GM23338 (cell line): ENCODE measurements at regions not wholly inside any gene's neighbourhood (a gene's known extent, or its start where the extent isn't known, plus 50 kb on each side); places are given as distances from the start of the nearest gene placed in this dataset.

Source experiments
- ATAC-seq: fragments of 200-7000 bp; cut with Tn5 transposase; 3 replicates; pipeline ENCODE4 v1.9.1; 2020
- DNase-seq: peaks from one replicate; pipeline ENCODE4 v3.0.0-alpha.2; 2015; ENCODE audit warnings: low spot score
- H2AFZ ChIP-seq: fragments of 200-600 bp; sonication (generic); 2 replicates; pipeline ENCODE4 v1.8.0; 2016; ENCODE audit warnings: antibody characterized with exemption, mild to moderate bottlenecking, moderate library complexity
- H3F3A ChIP-seq: fragments of 200-600 bp; sonication (generic); replicated peaks from 2 replicates; pipeline ENCODE4 v1.8.0; 2017; ENCODE audit warnings: antibody characterized with exemption, mixed run types, low read depth
- H3K27ac ChIP-seq: fragments of 200-600 bp; sonication (generic); 2 replicates; pipeline ENCODE4 v1.6.1; 2016; ENCODE audit warnings: low read depth
- H3K27me3 ChIP-seq: fragments of 200-600 bp; sonication (generic); 2 replicates; pipeline ENCODE4 v1.8.0; 2016; ENCODE audit warnings: mild to moderate bottlenecking, mixed run types, moderate library complexity; ENCODE audit not compliant: insufficient read depth
- H3K36me3 ChIP-seq: fragments of 200-600 bp; sonication (generic); 2 replicates; pipeline ENCODE4 v1.8.0; 2016; ENCODE audit warnings: mild to moderate bottlenecking; ENCODE audit not compliant: insufficient read depth
- H3K4me1 ChIP-seq: fragments of 200-600 bp; sonication (generic); 2 replicates; pipeline ENCODE4 v1.8.0; 2016; ENCODE audit warnings: mild to moderate bottlenecking, moderate library complexity; ENCODE audit not compliant: insufficient read depth
- H3K4me2 ChIP-seq: fragments of 200-600 bp; sonication (generic); 2 replicates; pipeline ENCODE4 v1.7.1; 2017; ENCODE audit warnings: mixed run types
- H3K4me3 ChIP-seq: fragments of 200-600 bp; sonication (generic); 2 replicates; pipeline ENCODE4 v1.6.1; 2016; ENCODE audit warnings: mixed run types
- H3K79me2 ChIP-seq: fragments of 200-600 bp; sonication (generic); replicated peaks from 2 replicates; pipeline ENCODE4 v1.8.0; 2017; ENCODE audit warnings: mild to moderate bottlenecking; ENCODE audit not compliant: insufficient read depth
- H3K9me2 ChIP-seq: fragments of 200-600 bp; sonication (generic); 2 replicates; pipeline ENCODE4 v1.8.0; 2017; ENCODE audit not compliant: insufficient read depth
- H4K20me1 ChIP-seq: fragments of 200-600 bp; sonication (generic); replicated peaks from 2 replicates; pipeline ENCODE4 v1.8.0; 2017; ENCODE audit warnings: mild to moderate bottlenecking; ENCODE audit not compliant: insufficient read depth
- H3K27ac Mint-ChIP-seq: 2 replicates; pipeline ENCODE4 v1.8.0; 2020; ENCODE audit warnings: inconsistent platforms, mild to moderate bottlenecking, moderate library complexity, mixed read lengths
- H3K27me3 Mint-ChIP-seq: 3 replicates; pipeline ENCODE4 v1.8.0; 2022; ENCODE audit warnings: low read depth, mild to moderate bottlenecking, moderate library complexity, mixed read lengths, inconsistent platforms; ENCODE audit not compliant: insufficient read depth, poor library complexity
- H3K36me3 Mint-ChIP-seq: 3 replicates; pipeline ENCODE4 v1.8.0; 2021; ENCODE audit warnings: low read depth, mild to moderate bottlenecking, inconsistent platforms, moderate library complexity, mixed read lengths
- H3K4me1 Mint-ChIP-seq: 3 replicates; pipeline ENCODE4 v1.8.0; 2020; ENCODE audit warnings: mild to moderate bottlenecking, inconsistent platforms, mixed read lengths
- H3K4me3 Mint-ChIP-seq: 3 replicates; pipeline ENCODE4 v1.8.0; 2021; ENCODE audit warnings: moderate library complexity, mild to moderate bottlenecking, inconsistent platforms, mixed read lengths
- H3K9me3 Mint-ChIP-seq: 3 replicates; pipeline ENCODE4 v1.8.0; 2020; ENCODE audit warnings: moderate library complexity, mild to moderate bottlenecking, inconsistent platforms, mixed read lengths
- EZH2 ChIP-seq: fragments of 200-600 bp; sonication (generic); IDR thresholded peaks from one replicate; pipeline ENCODE4 v1.8.0; 2017; ENCODE audit warnings: antibody characterized with exemption, mild to moderate bottlenecking, low read depth; ENCODE audit not compliant: unreplicated experiment
- EZH2phosphoT487 ChIP-seq: fragments of 200-600 bp; sonication (generic); IDR thresholded peaks from one replicate; pipeline ENCODE4 v1.8.1; 2018; ENCODE audit warnings: antibody characterized with exemption; ENCODE audit not compliant: unreplicated experiment
- NANOG ChIP-seq: IDR thresholded peaks from 2 replicates; pipeline ENCODE4 v1.6.1; 2016; ENCODE audit warnings: antibody characterized with exemption, borderline replicate concordance
- POLR2AphosphoS5 ChIP-seq: IDR thresholded peaks from 2 replicates; pipeline ENCODE4 v1.6.1; 2016; ENCODE audit warnings: antibody characterized with exemption, low read depth
- STAT1 ChIP-seq: IDR thresholded peaks from one replicate; pipeline ENCODE4 v1.6.1; 2016; ENCODE audit warnings: antibody characterized with exemption; ENCODE audit not compliant: unreplicated experiment
- ZNF114 ChIP-seq: fragments of 250-450 bp; sonication (Bioruptor Pico); IDR thresholded peaks from 2 replicates; pipeline ENCODE4 v1.5.0; 2020; ENCODE audit warnings: mild to moderate bottlenecking, moderate library complexity
- ZNF331 ChIP-seq: fragments of 250-450 bp; sonication (Bioruptor Pico); IDR thresholded peaks from 2 replicates; pipeline ENCODE4 v1.5.0; 2020; ENCODE audit warnings: low read depth, mild to moderate bottlenecking, moderate library complexity
- TF ChIP-seq, protein P1 (sequence below): IDR thresholded peaks from one replicate; pipeline ENCODE4 v1.6.1; 2018; ENCODE audit warnings: antibody characterized with exemption; ENCODE audit not compliant: unreplicated experiment
- TF ChIP-seq, protein P2 (sequence below): fragments of 250-450 bp; sonication (Bioruptor Pico); IDR thresholded peaks from 2 replicates; pipeline ENCODE4 v1.5.0; 2020; ENCODE audit warnings: mild to moderate bottlenecking, moderate library complexity
- TF ChIP-seq, protein P3 (sequence below), 2 experiments: fragments of 200-600 bp in 1 of 2; sonication (generic) in 1 of 2; conservative IDR thresholded peaks; 2 replicates each; pipeline versions ENCODE4 v1.5.1 to v1.6.1; 2016 to 2017; ENCODE audit warnings: antibody characterized with exemption in 2 of 2, low read depth in 2 of 2, mild to moderate bottlenecking in 2 of 2, moderate library complexity in 1 of 2

DNA sequence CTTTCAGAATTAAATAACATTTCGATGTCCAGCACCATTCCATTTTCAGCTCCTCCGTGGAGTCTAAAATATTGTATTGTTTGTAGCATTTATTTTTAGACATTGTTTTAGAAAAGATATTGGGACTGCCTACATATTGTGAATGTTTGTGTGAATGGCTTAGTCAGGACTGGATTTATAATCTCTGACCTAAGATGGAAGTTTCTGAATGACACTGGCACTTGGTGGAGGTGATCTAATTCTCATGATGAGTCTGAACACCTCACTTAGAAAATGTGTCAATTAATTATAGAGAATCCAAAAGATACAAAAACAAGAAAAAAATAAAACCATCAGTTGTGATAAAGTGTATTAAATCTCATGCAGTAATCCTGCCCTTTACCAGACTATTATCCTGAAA is 60.8 kb upstream of the HBS1L start:
- no peaks in the 10 kb centered on the region for H3K36me3 ChIP-seq
- no peak overlapping the region for H3K4me3 Mint-ChIP-seq
- no peak overlapping the region for H3K27ac ChIP-seq
- H3K9me3 Mint-ChIP-seq, result no peaks in the 10 kb centered on the region
- ATAC-seq (no peak), DNase-seq (no peak)
- no peaks in the 10 kb centered on the region for H3K27me3 Mint-ChIP-seq
- H3K4me1 Mint-ChIP-seq, result no peaks in the 10 kb centered on the region
- H3K27me3 ChIP-seq, result no peaks in the 10 kb centered on the region
- no peaks in the 10 kb centered on the region for H4K20me1 ChIP-seq
- no peak overlapping the region for H3K27ac Mint-ChIP-seq
- no peak overlapping the region for H3K4me3 ChIP-seq
- no peaks in the 10 kb centered on the region for H3K79me2 ChIP-seq
- no peaks in the 10 kb centered on the region for H3K4me1 ChIP-seq
- no peak overlapping the region for H2AFZ ChIP-seq
- H3K9me2 ChIP-seq, result no peaks in the 10 kb centered on the region
- H3K4me2 ChIP-seq, result no peak overlapping the region
- TF ChIP-seq POLR2AphosphoS5 (no peak), EZH2phosphoT487 (no peak), ZNF114 (CRISPR knock-in tag) (no peak), EZH2 (no peak), ZNF331 (CRISPR knock-in tag) (no peak), NANOG (no peak), STAT1 (no peak)
- TF ChIP-seq, protein P1, sequence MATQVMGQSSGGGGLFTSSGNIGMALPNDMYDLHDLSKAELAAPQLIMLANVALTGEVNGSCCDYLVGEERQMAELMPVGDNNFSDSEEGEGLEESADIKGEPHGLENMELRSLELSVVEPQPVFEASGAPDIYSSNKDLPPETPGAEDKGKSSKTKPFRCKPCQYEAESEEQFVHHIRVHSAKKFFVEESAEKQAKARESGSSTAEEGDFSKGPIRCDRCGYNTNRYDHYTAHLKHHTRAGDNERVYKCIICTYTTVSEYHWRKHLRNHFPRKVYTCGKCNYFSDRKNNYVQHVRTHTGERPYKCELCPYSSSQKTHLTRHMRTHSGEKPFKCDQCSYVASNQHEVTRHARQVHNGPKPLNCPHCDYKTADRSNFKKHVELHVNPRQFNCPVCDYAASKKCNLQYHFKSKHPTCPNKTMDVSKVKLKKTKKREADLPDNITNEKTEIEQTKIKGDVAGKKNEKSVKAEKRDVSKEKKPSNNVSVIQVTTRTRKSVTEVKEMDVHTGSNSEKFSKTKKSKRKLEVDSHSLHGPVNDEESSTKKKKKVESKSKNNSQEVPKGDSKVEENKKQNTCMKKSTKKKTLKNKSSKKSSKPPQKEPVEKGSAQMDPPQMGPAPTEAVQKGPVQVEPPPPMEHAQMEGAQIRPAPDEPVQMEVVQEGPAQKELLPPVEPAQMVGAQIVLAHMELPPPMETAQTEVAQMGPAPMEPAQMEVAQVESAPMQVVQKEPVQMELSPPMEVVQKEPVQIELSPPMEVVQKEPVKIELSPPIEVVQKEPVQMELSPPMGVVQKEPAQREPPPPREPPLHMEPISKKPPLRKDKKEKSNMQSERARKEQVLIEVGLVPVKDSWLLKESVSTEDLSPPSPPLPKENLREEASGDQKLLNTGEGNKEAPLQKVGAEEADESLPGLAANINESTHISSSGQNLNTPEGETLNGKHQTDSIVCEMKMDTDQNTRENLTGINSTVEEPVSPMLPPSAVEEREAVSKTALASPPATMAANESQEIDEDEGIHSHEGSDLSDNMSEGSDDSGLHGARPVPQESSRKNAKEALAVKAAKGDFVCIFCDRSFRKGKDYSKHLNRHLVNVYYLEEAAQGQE, result no peak
- TF ChIP-seq, protein P2, sequence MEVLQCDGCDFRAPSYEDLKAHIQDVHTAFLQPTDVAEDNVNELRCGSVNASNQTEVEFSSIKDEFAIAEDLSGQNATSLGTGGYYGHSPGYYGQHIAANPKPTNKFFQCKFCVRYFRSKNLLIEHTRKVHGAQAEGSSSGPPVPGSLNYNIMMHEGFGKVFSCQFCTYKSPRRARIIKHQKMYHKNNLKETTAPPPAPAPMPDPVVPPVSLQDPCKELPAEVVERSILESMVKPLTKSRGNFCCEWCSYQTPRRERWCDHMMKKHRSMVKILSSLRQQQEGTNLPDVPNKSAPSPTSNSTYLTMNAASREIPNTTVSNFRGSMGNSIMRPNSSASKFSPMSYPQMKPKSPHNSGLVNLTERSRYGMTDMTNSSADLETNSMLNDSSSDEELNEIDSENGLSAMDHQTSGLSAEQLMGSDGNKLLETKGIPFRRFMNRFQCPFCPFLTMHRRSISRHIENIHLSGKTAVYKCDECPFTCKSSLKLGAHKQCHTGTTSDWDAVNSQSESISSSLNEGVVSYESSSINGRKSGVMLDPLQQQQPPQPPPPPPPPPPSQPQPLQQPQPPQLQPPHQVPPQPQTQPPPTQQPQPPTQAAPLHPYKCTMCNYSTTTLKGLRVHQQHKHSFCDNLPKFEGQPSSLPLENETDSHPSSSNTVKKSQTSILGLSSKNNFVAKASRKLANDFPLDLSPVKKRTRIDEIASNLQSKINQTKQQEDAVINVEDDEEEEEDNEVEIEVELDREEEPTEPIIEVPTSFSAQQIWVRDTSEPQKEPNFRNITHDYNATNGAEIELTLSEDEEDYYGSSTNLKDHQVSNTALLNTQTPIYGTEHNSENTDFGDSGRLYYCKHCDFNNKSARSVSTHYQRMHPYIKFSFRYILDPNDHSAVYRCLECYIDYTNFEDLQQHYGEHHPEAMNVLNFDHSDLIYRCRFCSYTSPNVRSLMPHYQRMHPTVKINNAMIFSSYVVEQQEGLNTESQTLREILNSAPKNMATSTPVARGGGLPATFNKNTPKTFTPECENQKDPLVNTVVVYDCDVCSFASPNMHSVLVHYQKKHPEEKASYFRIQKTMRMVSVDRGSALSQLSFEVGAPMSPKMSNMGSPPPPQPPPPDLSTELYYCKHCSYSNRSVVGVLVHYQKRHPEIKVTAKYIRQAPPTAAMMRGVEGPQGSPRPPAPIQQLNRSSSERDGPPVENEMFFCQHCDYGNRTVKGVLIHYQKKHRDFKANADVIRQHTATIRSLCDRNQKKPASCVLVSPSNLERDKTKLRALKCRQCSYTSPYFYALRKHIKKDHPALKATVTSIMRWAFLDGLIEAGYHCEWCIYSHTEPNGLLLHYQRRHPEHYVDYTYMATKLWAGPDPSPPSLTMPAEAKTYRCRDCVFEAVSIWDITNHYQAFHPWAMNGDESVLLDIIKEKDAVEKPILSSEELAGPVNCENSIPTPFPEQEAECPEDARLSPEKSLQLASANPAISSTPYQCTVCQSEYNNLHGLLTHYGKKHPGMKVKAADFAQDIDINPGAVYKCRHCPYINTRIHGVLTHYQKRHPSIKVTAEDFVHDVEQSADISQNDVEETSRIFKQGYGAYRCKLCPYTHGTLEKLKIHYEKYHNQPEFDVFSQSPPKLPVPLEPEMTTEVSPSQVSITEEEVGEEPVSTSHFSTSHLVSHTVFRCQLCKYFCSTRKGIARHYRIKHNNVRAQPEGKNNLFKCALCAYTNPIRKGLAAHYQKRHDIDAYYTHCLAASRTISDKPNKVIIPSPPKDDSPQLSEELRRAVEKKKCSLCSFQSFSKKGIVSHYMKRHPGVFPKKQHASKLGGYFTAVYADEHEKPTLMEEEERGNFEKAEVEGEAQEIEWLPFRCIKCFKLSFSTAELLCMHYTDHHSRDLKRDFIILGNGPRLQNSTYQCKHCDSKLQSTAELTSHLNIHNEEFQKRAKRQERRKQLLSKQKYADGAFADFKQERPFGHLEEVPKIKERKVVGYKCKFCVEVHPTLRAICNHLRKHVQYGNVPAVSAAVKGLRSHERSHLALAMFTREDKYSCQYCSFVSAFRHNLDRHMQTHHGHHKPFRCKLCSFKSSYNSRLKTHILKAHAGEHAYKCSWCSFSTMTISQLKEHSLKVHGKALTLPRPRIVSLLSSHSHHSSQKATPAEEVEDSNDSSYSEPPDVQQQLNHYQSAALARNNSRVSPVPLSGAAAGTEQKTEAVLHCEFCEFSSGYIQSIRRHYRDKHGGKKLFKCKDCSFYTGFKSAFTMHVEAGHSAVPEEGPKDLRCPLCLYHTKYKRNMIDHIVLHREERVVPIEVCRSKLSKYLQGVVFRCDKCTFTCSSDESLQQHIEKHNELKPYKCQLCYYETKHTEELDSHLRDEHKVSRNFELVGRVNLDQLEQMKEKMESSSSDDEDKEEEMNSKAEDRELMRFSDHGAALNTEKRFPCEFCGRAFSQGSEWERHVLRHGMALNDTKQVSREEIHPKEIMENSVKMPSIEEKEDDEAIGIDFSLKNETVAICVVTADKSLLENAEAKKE (CRISPR knock-in tag), result no peak
- TF ChIP-seq, protein P3, sequence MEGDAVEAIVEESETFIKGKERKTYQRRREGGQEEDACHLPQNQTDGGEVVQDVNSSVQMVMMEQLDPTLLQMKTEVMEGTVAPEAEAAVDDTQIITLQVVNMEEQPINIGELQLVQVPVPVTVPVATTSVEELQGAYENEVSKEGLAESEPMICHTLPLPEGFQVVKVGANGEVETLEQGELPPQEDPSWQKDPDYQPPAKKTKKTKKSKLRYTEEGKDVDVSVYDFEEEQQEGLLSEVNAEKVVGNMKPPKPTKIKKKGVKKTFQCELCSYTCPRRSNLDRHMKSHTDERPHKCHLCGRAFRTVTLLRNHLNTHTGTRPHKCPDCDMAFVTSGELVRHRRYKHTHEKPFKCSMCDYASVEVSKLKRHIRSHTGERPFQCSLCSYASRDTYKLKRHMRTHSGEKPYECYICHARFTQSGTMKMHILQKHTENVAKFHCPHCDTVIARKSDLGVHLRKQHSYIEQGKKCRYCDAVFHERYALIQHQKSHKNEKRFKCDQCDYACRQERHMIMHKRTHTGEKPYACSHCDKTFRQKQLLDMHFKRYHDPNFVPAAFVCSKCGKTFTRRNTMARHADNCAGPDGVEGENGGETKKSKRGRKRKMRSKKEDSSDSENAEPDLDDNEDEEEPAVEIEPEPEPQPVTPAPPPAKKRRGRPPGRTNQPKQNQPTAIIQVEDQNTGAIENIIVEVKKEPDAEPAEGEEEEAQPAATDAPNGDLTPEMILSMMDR (conservative IDR thresholded peaks at IDR 0.05; ENCODE audit: low read depth in 2 of 2), result no peak
- H3K36me3 Mint-ChIP-seq, result no peaks in the 10 kb centered on the region
- no peaks in the 10 kb centered on the region for H3F3A ChIP-seq
